ENCODE measurements at regions not wholly inside any gene's neighbourhood (a gene's known extent, or its start where the extent isn't known, plus 50 kb on each side); places are given as distances from the start of the nearest gene placed in this dataset.

GRCh38 chr2:8489221-8489620 is 192.6 kb upstream of the ID2 start:
- no peaks in the 10 kb centered on the region for H3K9me3 ChIP-seq (ENCODE audit: low read length)
- no peak overlapping the region for H3K4me2 ChIP-seq (ENCODE audit: low read length)
- no peak overlapping the region for H3K9ac ChIP-seq (ENCODE audit: low read length)
- no peaks in the 10 kb centered on the region for H3K36me3 ChIP-seq (ENCODE audit: insufficient read depth, low read length)
- no peak overlapping the region for H2AFZ ChIP-seq (ENCODE audit: low read depth, low read length)
- H3K4me3 ChIP-seq (ENCODE audit: low read length): no peak overlapping the region
- H3K27me3 ChIP-seq (ENCODE audit: insufficient read depth, low read depth, low read length): no peaks in the 10 kb centered on the region
- H3K79me2 ChIP-seq (replicated peaks; ENCODE audit: insufficient read depth, low read length): no peaks in the 10 kb centered on the region
- no peaks in the 10 kb centered on the region for H4K20me1 ChIP-seq (ENCODE audit: insufficient read depth)
- H3K9me2 ChIP-seq (ENCODE audit: insufficient read depth, low read length): no peaks in the 10 kb centered on the region
- H3F3A ChIP-seq (ENCODE audit: insufficient read depth, low read length, poor library complexity, severe bottlenecking): no peaks in the 10 kb centered on the region
- no peak for TF ChIP-seq EP300 (conservative IDR thresholded peaks at IDR 0.05; ENCODE audit: poor library complexity, severe bottlenecking)
- TF ChIP-seq MXI1 (conservative IDR thresholded peaks at IDR 0.05; ENCODE audit: poor library complexity, severe bottlenecking): no peak
- TF ChIP-seq SMC3 (conservative IDR thresholded peaks at IDR 0.05; ENCODE audit: poor library complexity): no peak
- no peak for TF ChIP-seq EZH2 (IDR thresholded peaks at IDR 0.05; ENCODE audit: borderline replicate concordance, insufficient read depth, low read length, poor library complexity, severe bottlenecking)
- no peak for TF ChIP-seq RAD21 (conservative IDR thresholded peaks at IDR 0.05)
- no peak for TF ChIP-seq CTCF (IDR thresholded peaks at IDR 0.05; ENCODE audit: poor library complexity, severe bottlenecking)
- no peak for TF ChIP-seq POLR2AphosphoS5 (IDR thresholded peaks at IDR 0.05)
- no peak for TF ChIP-seq REST (IDR thresholded peaks at IDR 0.05; ENCODE audit: borderline replicate concordance)
- no peak for TF ChIP-seq TAF1 (IDR thresholded peaks at IDR 0.05; ENCODE audit: low read depth)
- no peak overlapping the region for H3K27ac ChIP-seq (ENCODE audit: low read length)

- H3K27ac ChIP-seq (ENCODE audit: low read length): no peak overlapping the region
- H3K4me3 ChIP-seq (ENCODE audit: low read length): no peak overlapping the region
- H3K79me2 ChIP-seq (replicated peaks; ENCODE audit: insufficient read depth, low read length): no peaks in the 10 kb centered on the region
- no peaks in the 10 kb centered on the region for H3K9me3 ChIP-seq (ENCODE audit: low read length)
- H3K36me3 ChIP-seq (ENCODE audit: insufficient read depth, low read length): no peaks in the 10 kb centered on the region
- no peak overlapping the region for H3K9ac ChIP-seq (ENCODE audit: low read length)
- H2AFZ ChIP-seq (ENCODE audit: low read depth, low read length): no peak overlapping the region
- no peaks in the 10 kb centered on the region for H3K9me2 ChIP-seq (ENCODE audit: insufficient read depth, low read length)
- H4K20me1 ChIP-seq (ENCODE audit: insufficient read depth): no peaks in the 10 kb centered on the region
- no peak overlapping the region for H3K4me2 ChIP-seq (ENCODE audit: low read length)
- TF ChIP-seq EP300 (conservative IDR thresholded peaks at IDR 0.05; ENCODE audit: poor library complexity, severe bottlenecking) (no peak), RAD21 (conservative IDR thresholded peaks at IDR 0.05) (no peak), MXI1 (conservative IDR thresholded peaks at IDR 0.05; ENCODE audit: poor library complexity, severe bottlenecking) (no peak), POLR2AphosphoS5 (IDR thresholded peaks at IDR 0.05) (no peak), SMC3 (conservative IDR thresholded peaks at IDR 0.05; ENCODE audit: poor library complexity) (no peak), REST (IDR thresholded peaks at IDR 0.05; ENCODE audit: borderline replicate concordance) (no peak), TAF1 (IDR thresholded peaks at IDR 0.05; ENCODE audit: low read depth) (no peak), CTCF (IDR thresholded peaks at IDR 0.05; ENCODE audit: poor library complexity, severe bottlenecking) (no peak)
- no peaks in the 10 kb centered on the region for H3F3A ChIP-seq (ENCODE audit: insufficient read depth, low read length, poor library complexity, severe bottlenecking)
- H3K27me3 ChIP-seq (ENCODE audit: insufficient read depth, low read depth, low read length): no peaks in the 10 kb centered on the region
Measured at GRCh38 chr2:8489751-8490150, 192.1 kb upstream of the ID2 start.

All from neural cell (in vitro differentiated cells).